ENCODE measurements at regions not wholly inside any gene's neighbourhood (a gene's known extent, or its start where the extent isn't known, plus 50 kb on each side); places are given as distances from the start of the nearest gene placed in this dataset.

DNA sequence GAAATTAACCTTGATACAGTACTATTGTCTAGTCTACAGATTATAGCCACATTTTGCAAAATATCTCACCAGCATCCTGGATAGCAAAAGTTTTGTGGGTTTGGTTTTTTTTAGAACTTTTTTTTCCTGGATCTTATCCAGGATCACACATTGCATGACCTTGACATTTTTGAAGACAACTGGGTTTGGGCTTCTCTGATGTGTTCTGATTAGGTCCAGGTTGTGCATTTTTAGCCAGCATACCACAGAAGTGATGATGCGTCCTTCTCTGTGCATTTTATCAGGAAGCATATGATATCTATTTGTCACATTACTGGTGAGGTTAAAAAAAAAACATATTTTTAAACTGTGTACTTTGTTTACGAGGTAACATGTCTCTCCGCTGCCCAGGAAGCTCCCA lies 221.0 kb upstream of the OSR1 start:
- no TSS peak for BruUV-seq (replicated peaks)
- POLR2A ChIA-PET = no interaction called here
- Histone ChIP-seq H3K27ac (ENCODE audit: low read length) (no peak overlapping the region), H3K36me3 (ENCODE audit: control insufficient read depth, insufficient read depth, low read length) (no peaks in the 10 kb centered on the region), H3K9me3 (ENCODE audit: control insufficient read depth, insufficient read depth, low read depth, low read length) (no peaks in the 10 kb centered on the region), H3K27me3 (ENCODE audit: control insufficient read depth, insufficient read depth, low read length) (no peaks in the 10 kb centered on the region), H3K4me1 (ENCODE audit: control insufficient read depth, insufficient read depth, low read length) (no peaks in the 10 kb centered on the region), H3K4me3 (ENCODE audit: low read depth in 2 of 2, low read length in 2 of 2) (no peak overlapping the region)
- CTCF ChIA-PET = no interaction called here
- ATAC-seq (no peak), DNase-seq (ENCODE audit: low read depth, low spot score) (no peak)
- in situ Hi-C loops (cut with HindIII; ENCODE audit: low pct_unique_long_range_greater_than_20kb, low sequenced_read_pairs) = no loop called here
- no peak for TF ChIP-seq SIN3A (IDR thresholded peaks at IDR 0.05; ENCODE audit: borderline replicate concordance, insufficient read depth, low read depth, low read length)
- no peak for TF ChIP-seq POLR2AphosphoS5 (IDR thresholded peaks at IDR 0.05; ENCODE audit: low read depth, low read length)
- TF ChIP-seq, protein P1, sequence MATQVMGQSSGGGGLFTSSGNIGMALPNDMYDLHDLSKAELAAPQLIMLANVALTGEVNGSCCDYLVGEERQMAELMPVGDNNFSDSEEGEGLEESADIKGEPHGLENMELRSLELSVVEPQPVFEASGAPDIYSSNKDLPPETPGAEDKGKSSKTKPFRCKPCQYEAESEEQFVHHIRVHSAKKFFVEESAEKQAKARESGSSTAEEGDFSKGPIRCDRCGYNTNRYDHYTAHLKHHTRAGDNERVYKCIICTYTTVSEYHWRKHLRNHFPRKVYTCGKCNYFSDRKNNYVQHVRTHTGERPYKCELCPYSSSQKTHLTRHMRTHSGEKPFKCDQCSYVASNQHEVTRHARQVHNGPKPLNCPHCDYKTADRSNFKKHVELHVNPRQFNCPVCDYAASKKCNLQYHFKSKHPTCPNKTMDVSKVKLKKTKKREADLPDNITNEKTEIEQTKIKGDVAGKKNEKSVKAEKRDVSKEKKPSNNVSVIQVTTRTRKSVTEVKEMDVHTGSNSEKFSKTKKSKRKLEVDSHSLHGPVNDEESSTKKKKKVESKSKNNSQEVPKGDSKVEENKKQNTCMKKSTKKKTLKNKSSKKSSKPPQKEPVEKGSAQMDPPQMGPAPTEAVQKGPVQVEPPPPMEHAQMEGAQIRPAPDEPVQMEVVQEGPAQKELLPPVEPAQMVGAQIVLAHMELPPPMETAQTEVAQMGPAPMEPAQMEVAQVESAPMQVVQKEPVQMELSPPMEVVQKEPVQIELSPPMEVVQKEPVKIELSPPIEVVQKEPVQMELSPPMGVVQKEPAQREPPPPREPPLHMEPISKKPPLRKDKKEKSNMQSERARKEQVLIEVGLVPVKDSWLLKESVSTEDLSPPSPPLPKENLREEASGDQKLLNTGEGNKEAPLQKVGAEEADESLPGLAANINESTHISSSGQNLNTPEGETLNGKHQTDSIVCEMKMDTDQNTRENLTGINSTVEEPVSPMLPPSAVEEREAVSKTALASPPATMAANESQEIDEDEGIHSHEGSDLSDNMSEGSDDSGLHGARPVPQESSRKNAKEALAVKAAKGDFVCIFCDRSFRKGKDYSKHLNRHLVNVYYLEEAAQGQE (IDR thresholded peaks at IDR 0.05; ENCODE audit: insufficient read depth in 1 of 2, low read depth in 2 of 2, low read length in 1 of 2) = no peak
- TF ChIP-seq, protein P2, sequence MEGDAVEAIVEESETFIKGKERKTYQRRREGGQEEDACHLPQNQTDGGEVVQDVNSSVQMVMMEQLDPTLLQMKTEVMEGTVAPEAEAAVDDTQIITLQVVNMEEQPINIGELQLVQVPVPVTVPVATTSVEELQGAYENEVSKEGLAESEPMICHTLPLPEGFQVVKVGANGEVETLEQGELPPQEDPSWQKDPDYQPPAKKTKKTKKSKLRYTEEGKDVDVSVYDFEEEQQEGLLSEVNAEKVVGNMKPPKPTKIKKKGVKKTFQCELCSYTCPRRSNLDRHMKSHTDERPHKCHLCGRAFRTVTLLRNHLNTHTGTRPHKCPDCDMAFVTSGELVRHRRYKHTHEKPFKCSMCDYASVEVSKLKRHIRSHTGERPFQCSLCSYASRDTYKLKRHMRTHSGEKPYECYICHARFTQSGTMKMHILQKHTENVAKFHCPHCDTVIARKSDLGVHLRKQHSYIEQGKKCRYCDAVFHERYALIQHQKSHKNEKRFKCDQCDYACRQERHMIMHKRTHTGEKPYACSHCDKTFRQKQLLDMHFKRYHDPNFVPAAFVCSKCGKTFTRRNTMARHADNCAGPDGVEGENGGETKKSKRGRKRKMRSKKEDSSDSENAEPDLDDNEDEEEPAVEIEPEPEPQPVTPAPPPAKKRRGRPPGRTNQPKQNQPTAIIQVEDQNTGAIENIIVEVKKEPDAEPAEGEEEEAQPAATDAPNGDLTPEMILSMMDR (IDR thresholded peaks at IDR 0.05) = no peak
- TF ChIP-seq TCF7L2 (IDR thresholded peaks at IDR 0.05; ENCODE audit: low read depth, low read length) = no peak
- intact Hi-C loops (cut with micrococcal nuclease; ENCODE audit: unreplicated experiment) = no loop called here

DNA sequence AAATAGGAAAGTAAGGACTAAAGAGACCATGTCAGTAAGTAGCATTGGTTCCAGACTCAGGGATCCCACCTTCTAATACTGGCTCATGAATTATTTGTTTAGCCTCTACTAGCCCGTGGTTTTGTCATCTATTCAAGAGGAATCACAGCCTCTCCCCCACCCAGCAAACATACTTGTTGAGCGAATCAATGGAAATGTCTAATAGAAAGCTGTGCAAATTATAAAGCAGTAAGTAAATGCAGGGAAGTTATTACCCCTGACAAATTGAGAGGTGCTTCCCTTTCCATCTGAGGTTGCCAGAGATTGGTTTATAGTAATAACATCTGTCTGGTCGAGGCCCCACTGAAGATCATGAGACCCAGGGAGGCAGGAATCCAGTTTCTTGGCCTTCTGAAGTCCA lies 219.3 kb upstream of the OSR1 start:
- BruUV-seq (replicated peaks) = no TSS peak
- intact Hi-C loops (cut with micrococcal nuclease; ENCODE audit: unreplicated experiment) = no loop called here
- Histone ChIP-seq H3K4me3 (ENCODE audit: low read depth in 2 of 2, low read length in 2 of 2) (no peak overlapping the region), H3K36me3 (ENCODE audit: control insufficient read depth, insufficient read depth, low read length) (no peaks in the 10 kb centered on the region), H3K4me1 (ENCODE audit: control insufficient read depth, insufficient read depth, low read length) (no peaks in the 10 kb centered on the region), H3K27ac (ENCODE audit: low read length) (no peak overlapping the region), H3K27me3 (ENCODE audit: control insufficient read depth, insufficient read depth, low read length) (no peaks in the 10 kb centered on the region; the same call in 1 of the 2 replicates), H3K9me3 (ENCODE audit: control insufficient read depth, insufficient read depth, low read depth, low read length) (no peaks in the 10 kb centered on the region)
- no peak for TF ChIP-seq SIN3A (IDR thresholded peaks at IDR 0.05; ENCODE audit: borderline replicate concordance, insufficient read depth, low read depth, low read length)
- TF ChIP-seq, protein P1 (IDR thresholded peaks at IDR 0.05; ENCODE audit: insufficient read depth in 1 of 2, low read depth in 2 of 2, low read length in 1 of 2) = no peak
- TF ChIP-seq POLR2AphosphoS5 (IDR thresholded peaks at IDR 0.05; ENCODE audit: low read depth, low read length) = no peak
- CTCF ChIA-PET = no interaction called here
- POLR2A ChIA-PET = no interaction called here
- ATAC-seq (no peak), DNase-seq (ENCODE audit: low read depth, low spot score) (no peak)
- in situ Hi-C loops (cut with HindIII; ENCODE audit: low pct_unique_long_range_greater_than_20kb, low sequenced_read_pairs) = no loop called here
